H1 (cell line): ENCODE measurements at regions not wholly inside any gene's neighbourhood (a gene's known extent, or its start where the extent isn't known, plus 50 kb on each side); places are given as distances from the start of the nearest gene placed in this dataset.

Source experiments
- EZH2 ChIP-seq: fragments of 200-600 bp; sonication (generic); IDR thresholded peaks from 2 replicates; pipeline ENCODE4 v1.7.1; 2012; ENCODE audit warnings: low read depth, mild to moderate bottlenecking, moderate library complexity, low read length, inconsistent platforms; ENCODE audit not compliant: severe bottlenecking
- RAD21 ChIP-seq, 2 experiments: IDR thresholded peaks in 1 of 2; conservative IDR thresholded peaks in 1 of 2; 2 replicates each; pipeline ENCODE4 v1.6.1; 2011; ENCODE audit warnings: low read depth in 2 of 2, low read length in 2 of 2, improper control_type of control experiment in 1 of 2, inconsistent platforms in 1 of 2, mild to moderate bottlenecking in 1 of 2, moderate library complexity in 1 of 2
- SP1 ChIP-seq: IDR thresholded peaks from 2 replicates; pipeline ENCODE4 v1.6.1; 2011; ENCODE audit warnings: low read depth, low read length

DNA sequence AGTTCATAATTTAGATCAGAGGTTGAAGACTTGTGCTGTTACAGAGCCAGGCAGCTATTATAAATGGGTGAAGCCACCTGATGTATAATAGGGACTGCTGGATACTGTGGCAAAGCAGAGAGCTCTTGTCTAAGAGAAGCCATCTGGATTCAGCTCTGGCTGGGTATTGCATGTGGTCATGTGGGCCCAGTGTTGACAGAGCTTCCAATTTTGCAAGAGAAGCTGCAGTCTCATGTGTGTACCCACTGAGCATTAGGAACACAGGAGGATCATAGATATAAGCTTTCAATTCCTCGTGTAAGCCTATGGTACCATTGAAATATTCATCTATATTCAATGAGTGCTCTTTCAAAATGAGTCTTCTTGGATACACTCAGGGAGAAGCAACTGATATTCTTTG, 303.9 kb upstream of the SLCO3A1 start (continued):
- TF ChIP-seq RAD21 (IDR thresholded peaks at IDR 0.05 in 1 of 2, conservative IDR thresholded peaks at IDR 0.05 in 1 of 2; ENCODE audit: low read depth in 2 of 2, low read length in 2 of 2) (no peak), SP1 (no peak), EZH2 (no peak)
